Activated T-helper 17 cell treated with anti-CD3 and anti-CD28 coated beads, Interleukin-2, amount 50 U/mL, for 72 hours (primary cell): ENCODE measurements at regions not wholly inside any gene's neighbourhood (a gene's known extent, or its start where the extent isn't known, plus 50 kb on each side); places are given as distances from the start of the nearest gene placed in this dataset.

ENCODE experiments used
- ATAC-seq: fragments of 150-1000 bp; cut with Tn5 transposase; replicated peaks from 2 replicates; pipeline ENCODE4 v1.10.0; 2021; ENCODE audit warnings: mild to moderate bottlenecking, moderate library complexity
- H3K27ac Mint-ChIP-seq: one replicate; pipeline ENCODE4 v1.8.0; 2022; ENCODE audit warnings: mixed read lengths
- H3K27me3 Mint-ChIP-seq: one replicate; pipeline ENCODE4 v1.8.0; 2022; ENCODE audit warnings: mixed read lengths
- H3K36me3 Mint-ChIP-seq: one replicate; pipeline ENCODE4 v1.8.0; 2022; ENCODE audit warnings: low read depth, mild to moderate bottlenecking, mixed read lengths
- H3K4me1 Mint-ChIP-seq: one replicate; pipeline ENCODE4 v1.8.0; 2022; ENCODE audit warnings: mixed read lengths
- H3K4me3 Mint-ChIP-seq: one replicate; pipeline ENCODE4 v1.8.0; 2022; ENCODE audit warnings: mild to moderate bottlenecking, mixed read lengths
- H3K9me3 Mint-ChIP-seq: one replicate; pipeline ENCODE4 v1.8.0; 2022; ENCODE audit warnings: mixed read lengths

GRCh38 chr4:11565899-11566298, 137.2 kb upstream of the HS3ST1 start:
- no peak for ATAC-seq
- no peak overlapping the region for H3K4me3 Mint-ChIP-seq
- H3K36me3 Mint-ChIP-seq: no peaks in the 10 kb centered on the region
- H3K9me3 Mint-ChIP-seq: peaks cover 6% of the 10 kb centered on the region
- H3K4me1 Mint-ChIP-seq: no peaks in the 10 kb centered on the region
- H3K27ac Mint-ChIP-seq: no peak overlapping the region
- H3K27me3 Mint-ChIP-seq: no peaks in the 10 kb centered on the region

GRCh38 chr4:11565213-11565612, 136.5 kb upstream of the HS3ST1 start:
- ATAC-seq: no peak
- Mint-ChIP-seq H3K27me3 (peaks cover under 1% of the 10 kb centered on the region), H3K4me1 (no peaks in the 10 kb centered on the region), H3K36me3 (no peaks in the 10 kb centered on the region), H3K27ac (no peak overlapping the region), H3K9me3 (peaks cover 6% of the 10 kb centered on the region), H3K4me3 (no peak overlapping the region)

GRCh38 chr4:11564021-11564420, 135.3 kb upstream of the HS3ST1 start:
- H3K9me3 Mint-ChIP-seq: peaks cover 6% of the 10 kb centered on the region
- no peaks in the 10 kb centered on the region for H3K36me3 Mint-ChIP-seq
- H3K27ac Mint-ChIP-seq: no peak overlapping the region
- H3K27me3 Mint-ChIP-seq: peaks cover 4% of the 10 kb centered on the region
- H3K4me3 Mint-ChIP-seq: no peak overlapping the region
- no peak for ATAC-seq
- H3K4me1 Mint-ChIP-seq: no peaks in the 10 kb centered on the region

- Mint-ChIP-seq H3K27me3 (peaks cover 4% of the 10 kb centered on the region), H3K27ac (no peak overlapping the region), H3K4me3 (no peak overlapping the region), H3K36me3 (no peaks in the 10 kb centered on the region), H3K9me3 (no peaks in the 10 kb centered on the region), H3K4me1 (no peaks in the 10 kb centered on the region)
- no peak for ATAC-seq
These were observed 120.8 kb upstream of the HS3ST1 start for GRCh38 chr4:11549525-11549924.

GRCh38 chr4:11548597-11549082, 119.9 kb upstream of the HS3ST1 start:
- Mint-ChIP-seq H3K4me1 (no peaks in the 10 kb centered on the region), H3K36me3 (no peaks in the 10 kb centered on the region), H3K27ac (no peak overlapping the region), H3K27me3 (no peaks in the 10 kb centered on the region), H3K4me3 (no peak overlapping the region), H3K9me3 (no peaks in the 10 kb centered on the region)
- peak; percentile 81 for ATAC-seq

- Mint-ChIP-seq H3K4me1 (no peaks in the 10 kb centered on the region), H3K4me3 (no peak overlapping the region), H3K27me3 (no peaks in the 10 kb centered on the region), H3K27ac (no peak overlapping the region), H3K9me3 (no peaks in the 10 kb centered on the region), H3K36me3 (no peaks in the 10 kb centered on the region)
- no peak for ATAC-seq
These were observed 117.9 kb upstream of the HS3ST1 start for GRCh38 chr4:11546391-11547175.

GRCh38 chr4:11545651-11546050, 117.0 kb upstream of the HS3ST1 start:
- H3K4me1 Mint-ChIP-seq: no peaks in the 10 kb centered on the region
- H3K36me3 Mint-ChIP-seq: no peaks in the 10 kb centered on the region
- no peaks in the 10 kb centered on the region for H3K9me3 Mint-ChIP-seq
- no peak overlapping the region for H3K27ac Mint-ChIP-seq
- ATAC-seq: no peak
- H3K27me3 Mint-ChIP-seq: no peaks in the 10 kb centered on the region
- no peak overlapping the region for H3K4me3 Mint-ChIP-seq

GRCh38 chr4:11544211-11544610, 115.5 kb upstream of the HS3ST1 start:
- Mint-ChIP-seq H3K36me3 (no peaks in the 10 kb centered on the region), H3K27me3 (no peaks in the 10 kb centered on the region), H3K4me3 (no peak overlapping the region), H3K4me1 (no peaks in the 10 kb centered on the region), H3K27ac (no peak overlapping the region), H3K9me3 (no peaks in the 10 kb centered on the region)
- ATAC-seq: no peak

GRCh38 chr4:11543706-11544105, 115.0 kb upstream of the HS3ST1 start:
- H3K27me3 Mint-ChIP-seq: no peaks in the 10 kb centered on the region
- no peak for ATAC-seq
- no peak overlapping the region for H3K4me3 Mint-ChIP-seq
- no peaks in the 10 kb centered on the region for H3K9me3 Mint-ChIP-seq
- H3K4me1 Mint-ChIP-seq: no peaks in the 10 kb centered on the region
- H3K36me3 Mint-ChIP-seq: no peaks in the 10 kb centered on the region
- no peak overlapping the region for H3K27ac Mint-ChIP-seq

- Mint-ChIP-seq H3K36me3 (no peaks in the 10 kb centered on the region), H3K4me1 (no peaks in the 10 kb centered on the region), H3K9me3 (no peaks in the 10 kb centered on the region), H3K27ac (no peak overlapping the region), H3K27me3 (no peaks in the 10 kb centered on the region), H3K4me3 (no peak overlapping the region)
- ATAC-seq: no peak
These were observed 114.3 kb upstream of the HS3ST1 start for GRCh38 chr4:11542952-11543351.

GRCh38 chr4:11537846-11538245, 109.2 kb upstream of the HS3ST1 start:
- H3K27ac Mint-ChIP-seq: no peak overlapping the region
- no peak overlapping the region for H3K4me3 Mint-ChIP-seq
- ATAC-seq: no peak
- peaks cover 4% of the 10 kb centered on the region for H3K27me3 Mint-ChIP-seq
- no peaks in the 10 kb centered on the region for H3K4me1 Mint-ChIP-seq
- no peaks in the 10 kb centered on the region for H3K9me3 Mint-ChIP-seq
- H3K36me3 Mint-ChIP-seq: no peaks in the 10 kb centered on the region

GRCh38 chr4:11535333-11535732, 106.6 kb upstream of the HS3ST1 start:
- Mint-ChIP-seq H3K4me3 (no peak overlapping the region), H3K27ac (no peak overlapping the region)

GRCh38 chr4:11534623-11535302, 106.1 kb upstream of the HS3ST1 start:
- Mint-ChIP-seq H3K4me1 (no peaks in the 10 kb centered on the region), H3K27ac (no peak overlapping the region), H3K27me3 (peaks cover 4% of the 10 kb centered on the region), H3K36me3 (no peaks in the 10 kb centered on the region), H3K4me3 (no peak overlapping the region), H3K9me3 (peaks cover 7% of the 10 kb centered on the region)
- ATAC-seq: no peak

More at GRCh38 chr4:11535333-11535732, 106.6 kb upstream of the HS3ST1 start:
- Mint-ChIP-seq H3K36me3 (no peaks in the 10 kb centered on the region), H3K27me3 (peaks cover 4% of the 10 kb centered on the region), H3K4me1 (no peaks in the 10 kb centered on the region), H3K9me3 (peaks cover 5% of the 10 kb centered on the region)
- no peak for ATAC-seq

GRCh38 chr4:11532138-11532537, 103.4 kb upstream of the HS3ST1 start:
- Mint-ChIP-seq H3K4me1 (no peaks in the 10 kb centered on the region), H3K27ac (no peak overlapping the region), H3K9me3 (peaks cover 7% of the 10 kb centered on the region), H3K4me3 (no peak overlapping the region), H3K36me3 (no peaks in the 10 kb centered on the region), H3K27me3 (peaks cover 4% of the 10 kb centered on the region)
- no peak for ATAC-seq

GRCh38 chr4:11529625-11530201, 101.0 kb upstream of the HS3ST1 start:
- no peak overlapping the region for H3K27ac Mint-ChIP-seq
- peaks cover 5% of the 10 kb centered on the region for H3K27me3 Mint-ChIP-seq
- H3K9me3 Mint-ChIP-seq: peaks cover 7% of the 10 kb centered on the region

More at GRCh38 chr4:11529625-11530201, 101.0 kb upstream of the HS3ST1 start:
- Mint-ChIP-seq H3K4me1 (no peaks in the 10 kb centered on the region), H3K4me3 (no peak overlapping the region), H3K36me3 (no peaks in the 10 kb centered on the region)
- ATAC-seq: no peak
